Mesenchymal stem cell (in vitro differentiated cells and primary cell): ENCODE measurements at regions not wholly inside any gene's neighbourhood (a gene's known extent, or its start where the extent isn't known, plus 50 kb on each side); places are given as distances from the start of the nearest gene placed in this dataset.

Source experiments
- DNase-seq: peaks from one replicate; pipeline ENCODE4 v3.0.0-alpha.2; 2013
- H2AFZ ChIP-seq: one replicate; pipeline ENCODE4 v1.6.1; 2013; ENCODE audit warnings: low read depth, mild to moderate bottlenecking, control low read depth, inconsistent platforms, low read length, moderate library complexity
- H2AK5ac ChIP-seq: 2 replicates; pipeline ENCODE4 v1.6.1; 2013; ENCODE audit warnings: low read length, moderate library complexity, mild to moderate bottlenecking, inconsistent platforms; ENCODE audit not compliant: severe bottlenecking
- H2BK120ac ChIP-seq: one replicate; pipeline ENCODE4 v1.6.1; 2013; ENCODE audit warnings: low read depth, mild to moderate bottlenecking, inconsistent platforms, low read length, moderate library complexity
- H2BK12ac ChIP-seq, 2 experiments: one replicate each; pipeline ENCODE4 v1.6.1; 2013; ENCODE audit warnings: inconsistent platforms in 2 of 2, low read length in 2 of 2, mild to moderate bottlenecking in 2 of 2, moderate library complexity in 2 of 2, control low read depth in 1 of 2
- H2BK15ac ChIP-seq: one replicate; pipeline ENCODE4 v1.6.1; 2013; ENCODE audit warnings: mild to moderate bottlenecking, low read depth, inconsistent platforms; ENCODE audit not compliant: poor library complexity, severe bottlenecking
- H2BK5ac ChIP-seq: 2 replicates; pipeline ENCODE4 v1.6.1; 2013; ENCODE audit warnings: low read depth, mild to moderate bottlenecking, low read length, control low read depth, inconsistent platforms; ENCODE audit not compliant: poor library complexity, severe bottlenecking
- H3K14ac ChIP-seq, 2 experiments: one replicate each; pipeline ENCODE4 v1.6.1; 2013; ENCODE audit warnings: inconsistent platforms in 2 of 2, low read length in 2 of 2, control low read depth in 1 of 2, mild to moderate bottlenecking in 1 of 2, moderate library complexity in 1 of 2
- H3K18ac ChIP-seq, 2 experiments: one replicate each; pipeline ENCODE4 v1.6.1; 2013; ENCODE audit warnings: inconsistent platforms in 2 of 2, low read length in 2 of 2, control low read depth in 1 of 2, low read depth in 1 of 2, mild to moderate bottlenecking in 1 of 2
- H3K23ac ChIP-seq, 2 experiments: one replicate each; pipeline ENCODE4 v1.6.1; 2013; ENCODE audit warnings: inconsistent platforms in 2 of 2, low read length in 2 of 2, mild to moderate bottlenecking in 2 of 2, moderate library complexity in 2 of 2, control low read depth in 1 of 2
- H3K27ac ChIP-seq: 2 replicates; pipeline ENCODE4 v1.5.1; 2013; ENCODE audit warnings: mild to moderate bottlenecking, moderate library complexity, low read length, control low read depth, inconsistent platforms; ENCODE audit not compliant: poor library complexity, severe bottlenecking
- H3K27me3 ChIP-seq, 2 experiments: 2 replicates each; pipeline versions ENCODE4 v1.6.1 to v1.7.0; 2013; ENCODE audit warnings: low read length in 2 of 2, mild to moderate bottlenecking in 2 of 2, moderate library complexity in 2 of 2, control low read depth in 1 of 2, inconsistent platforms in 1 of 2; ENCODE audit not compliant: control insufficient read depth in 1 of 2, insufficient read depth in 1 of 2
- H3K36me3 ChIP-seq, 2 experiments: 2 replicates each; pipeline versions ENCODE4 v1.6.1 to v1.7.0; 2013; ENCODE audit warnings: low read length in 2 of 2, control low read depth in 1 of 2, inconsistent platforms in 1 of 2, low read depth in 1 of 2, mild to moderate bottlenecking in 1 of 2; ENCODE audit not compliant: insufficient read depth in 2 of 2, control insufficient read depth in 1 of 2
- H3K4ac ChIP-seq, 2 experiments: one replicate each; pipeline ENCODE4 v1.6.1; 2013; ENCODE audit warnings: inconsistent platforms in 2 of 2, low read length in 2 of 2, mild to moderate bottlenecking in 2 of 2, moderate library complexity in 2 of 2, control low read depth in 1 of 2, low read depth in 1 of 2
- H3K4me1 ChIP-seq: 2 replicates; pipeline ENCODE4 v1.6.1; 2013; ENCODE audit warnings: low read depth, low read length, control low read depth; ENCODE audit not compliant: control insufficient read depth, insufficient read depth
- H3K4me2 ChIP-seq: 2 replicates; pipeline ENCODE4 v1.6.1; 2013; ENCODE audit warnings: low read length, mild to moderate bottlenecking, inconsistent platforms; ENCODE audit not compliant: poor library complexity, severe bottlenecking
- H3K4me3 ChIP-seq, 2 experiments: 2 replicates each; pipeline versions ENCODE4 v1.5.1 to v1.7.0; 2013; ENCODE audit warnings: low read length in 2 of 2, mild to moderate bottlenecking in 2 of 2, control low read depth in 1 of 2, low read depth in 1 of 2; ENCODE audit not compliant: insufficient read depth in 1 of 2
- H3K79me1 ChIP-seq: replicated peaks from 2 replicates; pipeline ENCODE4 v1.6.1; 2013; ENCODE audit warnings: mild to moderate bottlenecking, control low read depth, low read length, inconsistent platforms; ENCODE audit not compliant: poor library complexity, severe bottlenecking
- H3K9ac ChIP-seq: 2 replicates; pipeline ENCODE4 v1.7.0; 2013; ENCODE audit warnings: mild to moderate bottlenecking, low read length, moderate library complexity
- H3K9me3 ChIP-seq: 2 replicates; pipeline ENCODE4 v1.7.0; 2013; ENCODE audit warnings: mild to moderate bottlenecking, low read length; ENCODE audit not compliant: control insufficient read depth
- H4K8ac ChIP-seq: one replicate; pipeline ENCODE4 v1.6.1; 2013; ENCODE audit warnings: inconsistent platforms, mild to moderate bottlenecking, low read length, moderate library complexity
- H4K91ac ChIP-seq: one replicate; pipeline ENCODE4 v1.6.1; 2013; ENCODE audit warnings: mild to moderate bottlenecking, low read length, inconsistent platforms
- WGBS: methylation state at CpG from one replicate; pipeline ENCODE4 v1.1.7; 2013; ENCODE audit warnings: mixed read lengths; 5-methylcytosine and 5-hydroxymethylcytosine counted together

GRCh38 chr13:84616864-84617263, 734.6 kb upstream of the SLITRK1 start:
- Histone ChIP-seq H3K27me3 (no peaks in the 10 kb centered on the region), H4K91ac (no peak overlapping the region), H3K36me3 (no peaks in the 10 kb centered on the region), H3K27ac (no peak overlapping the region), H3K79me1 (no peaks in the 10 kb centered on the region), H2BK120ac (no peak overlapping the region), H3K4me2 (no peak overlapping the region), H3K9ac (no peak overlapping the region), H2BK15ac (no peak overlapping the region), H3K23ac (no peak overlapping the region), H3K18ac (no peak overlapping the region), H3K14ac (no peak overlapping the region), H2BK12ac (no peak overlapping the region), H2AK5ac (no peak overlapping the region), H3K4me1 (no peaks in the 10 kb centered on the region), H2AFZ (no peak overlapping the region), H3K4me3 (no peak overlapping the region), H3K4ac (no peak overlapping the region), H3K9me3 (no peaks in the 10 kb centered on the region), H2BK5ac (no peak overlapping the region), H4K8ac (no peak overlapping the region)
- DNase-seq = no peak

DNA sequence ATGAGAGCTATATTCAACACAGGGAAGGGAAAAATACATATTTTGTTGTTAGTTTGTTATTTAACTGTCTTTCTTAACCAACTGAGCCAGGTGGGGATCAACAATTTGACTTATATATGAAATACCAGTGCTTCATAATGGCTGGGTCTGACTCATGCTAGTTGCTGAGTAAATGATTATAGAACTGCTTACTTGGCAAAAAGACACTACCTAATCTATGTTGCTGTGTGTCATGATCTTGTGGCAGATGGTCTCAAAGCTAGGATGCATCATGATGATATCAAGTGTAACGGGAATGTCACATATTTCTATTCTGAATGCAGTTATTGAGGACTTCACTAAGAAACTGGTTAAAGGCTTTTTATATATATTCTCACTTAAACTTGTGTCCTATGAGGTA, 727.4 kb upstream of the SLITRK1 start:
- Histone ChIP-seq H3K4me1 (no peaks in the 10 kb centered on the region), H2BK5ac (no peak overlapping the region), H3K4me3 (no peak overlapping the region), H3K18ac (no peak overlapping the region), H3K14ac (no peak overlapping the region), H3K27me3 (no peaks in the 10 kb centered on the region), H3K79me1 (no peaks in the 10 kb centered on the region), H4K91ac (no peak overlapping the region), H2BK15ac (no peak overlapping the region), H3K4me2 (no peak overlapping the region), H2AK5ac (no peak overlapping the region), H3K9me3 (no peaks in the 10 kb centered on the region), H2AFZ (no peak overlapping the region), H3K4ac (no peak overlapping the region), H4K8ac (no peak overlapping the region), H3K23ac (no peak overlapping the region), H3K9ac (no peak overlapping the region), H2BK12ac (no peak overlapping the region), H3K36me3 (no peaks in the 10 kb centered on the region), H3K27ac (no peak overlapping the region), H2BK120ac (no peak overlapping the region)
- DNase-seq = no peak
- WGBS = 57% methylated on average over 1 of the region's 1 CpG

GRCh38 chr13:84607261-84608013, 725.2 kb upstream of the SLITRK1 start:
- H2BK15ac ChIP-seq = no peak overlapping the region
- no peak overlapping the region for H2AK5ac ChIP-seq
- H3K9me3 ChIP-seq = no peaks in the 10 kb centered on the region
- WGBS = 62% methylated on average over 3 of the region's 5 CpGs
- H4K8ac ChIP-seq = no peak overlapping the region
- H3K9ac ChIP-seq = peak overlapping the region; percentile 28
- no peaks in the 10 kb centered on the region for H3K4me1 ChIP-seq
- no peak overlapping the region for H3K23ac ChIP-seq
- H3K4me2 ChIP-seq = no peak overlapping the region
- no peak overlapping the region for H3K27ac ChIP-seq
- no peak overlapping the region for H3K4ac ChIP-seq
- no peak overlapping the region for H3K14ac ChIP-seq
- no peaks in the 10 kb centered on the region for H3K36me3 ChIP-seq
- no peak overlapping the region for H2BK12ac ChIP-seq
- H3K79me1 ChIP-seq = no peaks in the 10 kb centered on the region
- H2BK5ac ChIP-seq = no peak overlapping the region
- no peak overlapping the region for H3K18ac ChIP-seq
- no peaks in the 10 kb centered on the region for H3K27me3 ChIP-seq
- H3K4me3 ChIP-seq = no peak overlapping the region
- no peak overlapping the region for H2BK120ac ChIP-seq
- H2AFZ ChIP-seq = no peak overlapping the region
- H4K91ac ChIP-seq = no peak overlapping the region
- DNase-seq = no peak

GRCh38 chr13:84606616-84607015, 724.3 kb upstream of the SLITRK1 start:
- no peak overlapping the region for H2BK5ac ChIP-seq
- no peak overlapping the region for H3K9ac ChIP-seq
- no peaks in the 10 kb centered on the region for H3K36me3 ChIP-seq
- H3K27ac ChIP-seq = no peak overlapping the region
- H2AFZ ChIP-seq = no peak overlapping the region
- no peak overlapping the region for H4K8ac ChIP-seq
- H2BK120ac ChIP-seq = no peak overlapping the region
- H2BK15ac ChIP-seq = no peak overlapping the region
- no peak overlapping the region for H3K4ac ChIP-seq
- H3K18ac ChIP-seq = no peak overlapping the region
- no peak overlapping the region for H3K14ac ChIP-seq
- no peaks in the 10 kb centered on the region for H3K79me1 ChIP-seq
- H3K23ac ChIP-seq = no peak overlapping the region
- H3K4me3 ChIP-seq = no peak overlapping the region
- H3K4me2 ChIP-seq = no peak overlapping the region
- no peaks in the 10 kb centered on the region for H3K27me3 ChIP-seq
- no peak overlapping the region for H4K91ac ChIP-seq
- H3K4me1 ChIP-seq = no peaks in the 10 kb centered on the region
- no peak overlapping the region for H2AK5ac ChIP-seq
- no peak for DNase-seq
- H3K9me3 ChIP-seq = no peaks in the 10 kb centered on the region
- H2BK12ac ChIP-seq = no peak overlapping the region
